ENCODE measurements at regions not wholly inside any gene's neighbourhood (a gene's known extent, or its start where the extent isn't known, plus 50 kb on each side); places are given as distances from the start of the nearest gene placed in this dataset.

- Histone ChIP-seq H3K9ac (ENCODE audit: low read depth, low read length) (no peak overlapping the region), H3K4me1 (ENCODE audit: control insufficient read depth, insufficient read depth, low read length) (no peaks in the 10 kb centered on the region), H2BK5ac (ENCODE audit: low read depth, low read length, poor library complexity, severe bottlenecking) (no peak overlapping the region), H3K27me3 (ENCODE audit: control insufficient read depth, insufficient read depth, low read length) (no peaks in the 10 kb centered on the region), H2BK120ac (ENCODE audit: low read depth, low read length) (no peak overlapping the region), H3K36me3 (ENCODE audit: control insufficient read depth, insufficient read depth, low read length) (no peaks in the 10 kb centered on the region), H3K4ac (ENCODE audit: low read depth, low read length) (no peak overlapping the region), H3K14ac (replicated peaks; ENCODE audit: low read depth, low read length) (no peak overlapping the region), H3K56ac (ENCODE audit: extremely low read depth, insufficient read depth, low read length) (no peak overlapping the region), H3K9me1 (ENCODE audit: insufficient read depth, low read length) (no peaks in the 10 kb centered on the region), H3K79me1 (ENCODE audit: low read depth in 1 of 2, low read length in 2 of 2) (no peaks in the 10 kb centered on the region), H3K23ac (ENCODE audit: low read depth, low read length) (no peak overlapping the region), H4K8ac (ENCODE audit: low read depth in 2 of 2, low read length in 2 of 2) (no peak overlapping the region), H2AK5ac (ENCODE audit: low read depth, low read length) (no peak overlapping the region), H3K4me2 (ENCODE audit: low read depth, low read length) (no peak overlapping the region), H4K5ac (ENCODE audit: low read depth, low read length) (no peak overlapping the region), H2BK20ac (ENCODE audit: low read depth, low read length) (no peak overlapping the region), H4K20me1 (ENCODE audit: insufficient read depth, low read length) (no peaks in the 10 kb centered on the region), H2AFZ (replicated peaks; ENCODE audit: low read length, poor library complexity) (no peak overlapping the region), H2AK9ac (replicated peaks; ENCODE audit: low read depth, low read length, poor library complexity) (no peak overlapping the region), H2BK15ac (ENCODE audit: low read depth, low read length) (no peak overlapping the region; the same call in 2 of the 3 replicates), H3K27ac (ENCODE audit: insufficient read depth, low read length) (no peak overlapping the region), H3K18ac (ENCODE audit: low read depth, low read length) (no peak overlapping the region), H3K4me3 (ENCODE audit: insufficient read depth, low read depth, low read length) (no peak overlapping the region), H3K9me3 (ENCODE audit: control insufficient read depth, insufficient read depth, low read length) (no peaks in the 10 kb centered on the region), H4K91ac (ENCODE audit: insufficient read depth, low read depth, low read length) (no peak overlapping the region; the same call in 1 of the 2 replicates)
- TF ChIP-seq BHLHE40 (IDR thresholded peaks at IDR 0.05; ENCODE audit: low read depth, low read length) (no peak), CHD1 (IDR thresholded peaks at IDR 0.05; ENCODE audit: low read depth, low read length) (no peak), CEBPB (IDR thresholded peaks at IDR 0.05; ENCODE audit: low read depth, low read length) (no peak), NFE2L2 (IDR thresholded peaks at IDR 0.05; ENCODE audit: low read depth, low read length) (no peak)
- no peak for ATAC-seq (ENCODE audit: low read depth)
- dilution Hi-C loops (cut with HindIII; ENCODE audit: low sequenced_read_pairs, unreplicated experiment), result no loop called here
- ChIA-PET CTCF (no interaction called here), POLR2A (ENCODE audit: unreplicated experiment) (no interaction called here)
- no TSS peak for BruUV-seq (replicated peaks)
- no peak for DNase-seq
- WGBS, 2 experiments (ENCODE audit: extremely low coverage in 2 of 2, insufficient read length in 1 of 2), result 40% methylated on average over 2 of the region's 6 CpGs; no CpG with 5 or more reads in 1 of the 2 experiments
- intact Hi-C loops (cut with micrococcal nuclease), result no loop called here
- in situ Hi-C loops (cut with MboI; ENCODE audit: low sequenced_read_pairs), result no loop called here
These were observed 410.8 kb upstream of the PDE3A start for GRCh38 chr12:19957308-19958125.
